GM23338 (cell line): ENCODE measurements at regions not wholly inside any gene's neighbourhood (a gene's known extent, or its start where the extent isn't known, plus 50 kb on each side); places are given as distances from the start of the nearest gene placed in this dataset.

Experiments
- ATAC-seq: fragments of 200-7000 bp; cut with Tn5 transposase; 3 replicates; pipeline ENCODE4 v1.9.1; 2020
- DNase-seq: peaks from one replicate; pipeline ENCODE4 v3.0.0-alpha.2; 2015; ENCODE audit warnings: low spot score
- H2AFZ ChIP-seq: fragments of 200-600 bp; sonication (generic); 2 replicates; pipeline ENCODE4 v1.8.0; 2016; ENCODE audit warnings: antibody characterized with exemption, mild to moderate bottlenecking, moderate library complexity
- H3F3A ChIP-seq: fragments of 200-600 bp; sonication (generic); replicated peaks from 2 replicates; pipeline ENCODE4 v1.8.0; 2017; ENCODE audit warnings: antibody characterized with exemption, mixed run types, low read depth
- H3K27ac ChIP-seq: fragments of 200-600 bp; sonication (generic); 2 replicates; pipeline ENCODE4 v1.6.1; 2016; ENCODE audit warnings: low read depth
- H3K27me3 ChIP-seq: fragments of 200-600 bp; sonication (generic); 2 replicates; pipeline ENCODE4 v1.8.0; 2016; ENCODE audit warnings: mild to moderate bottlenecking, mixed run types, moderate library complexity; ENCODE audit not compliant: insufficient read depth
- H3K36me3 ChIP-seq: fragments of 200-600 bp; sonication (generic); 2 replicates; pipeline ENCODE4 v1.8.0; 2016; ENCODE audit warnings: mild to moderate bottlenecking; ENCODE audit not compliant: insufficient read depth
- H3K4me1 ChIP-seq: fragments of 200-600 bp; sonication (generic); 2 replicates; pipeline ENCODE4 v1.8.0; 2016; ENCODE audit warnings: mild to moderate bottlenecking, moderate library complexity; ENCODE audit not compliant: insufficient read depth
- H3K4me2 ChIP-seq: fragments of 200-600 bp; sonication (generic); 2 replicates; pipeline ENCODE4 v1.7.1; 2017; ENCODE audit warnings: mixed run types
- H3K4me3 ChIP-seq: fragments of 200-600 bp; sonication (generic); 2 replicates; pipeline ENCODE4 v1.6.1; 2016; ENCODE audit warnings: mixed run types
- H3K79me2 ChIP-seq: fragments of 200-600 bp; sonication (generic); replicated peaks from 2 replicates; pipeline ENCODE4 v1.8.0; 2017; ENCODE audit warnings: mild to moderate bottlenecking; ENCODE audit not compliant: insufficient read depth
- H3K9me2 ChIP-seq: fragments of 200-600 bp; sonication (generic); 2 replicates; pipeline ENCODE4 v1.8.0; 2017; ENCODE audit not compliant: insufficient read depth
- H4K20me1 ChIP-seq: fragments of 200-600 bp; sonication (generic); replicated peaks from 2 replicates; pipeline ENCODE4 v1.8.0; 2017; ENCODE audit warnings: mild to moderate bottlenecking; ENCODE audit not compliant: insufficient read depth
- H3K27ac Mint-ChIP-seq: 2 replicates; pipeline ENCODE4 v1.8.0; 2020; ENCODE audit warnings: inconsistent platforms, mild to moderate bottlenecking, moderate library complexity, mixed read lengths
- H3K27me3 Mint-ChIP-seq: 3 replicates; pipeline ENCODE4 v1.8.0; 2022; ENCODE audit warnings: low read depth, mild to moderate bottlenecking, moderate library complexity, mixed read lengths, inconsistent platforms; ENCODE audit not compliant: insufficient read depth, poor library complexity
- H3K36me3 Mint-ChIP-seq: 3 replicates; pipeline ENCODE4 v1.8.0; 2021; ENCODE audit warnings: low read depth, mild to moderate bottlenecking, inconsistent platforms, moderate library complexity, mixed read lengths
- H3K4me1 Mint-ChIP-seq: 3 replicates; pipeline ENCODE4 v1.8.0; 2020; ENCODE audit warnings: mild to moderate bottlenecking, inconsistent platforms, mixed read lengths
- H3K4me3 Mint-ChIP-seq: 3 replicates; pipeline ENCODE4 v1.8.0; 2021; ENCODE audit warnings: moderate library complexity, mild to moderate bottlenecking, inconsistent platforms, mixed read lengths
- H3K9me3 Mint-ChIP-seq: 3 replicates; pipeline ENCODE4 v1.8.0; 2020; ENCODE audit warnings: moderate library complexity, mild to moderate bottlenecking, inconsistent platforms, mixed read lengths
- CTCF ChIP-seq, 2 experiments: fragments of 200-600 bp in 1 of 2; sonication (generic) in 1 of 2; conservative IDR thresholded peaks; 2 replicates each; pipeline versions ENCODE4 v1.5.1 to v1.6.1; 2016 to 2017; ENCODE audit warnings: antibody characterized with exemption in 2 of 2, low read depth in 2 of 2, mild to moderate bottlenecking in 2 of 2, moderate library complexity in 1 of 2
- ETS1 ChIP-seq: IDR thresholded peaks from 2 replicates; pipeline ENCODE4 v1.6.1; 2016; ENCODE audit warnings: antibody characterized with exemption
- EZH2 ChIP-seq: fragments of 200-600 bp; sonication (generic); IDR thresholded peaks from one replicate; pipeline ENCODE4 v1.8.0; 2017; ENCODE audit warnings: antibody characterized with exemption, mild to moderate bottlenecking, low read depth; ENCODE audit not compliant: unreplicated experiment
- POLR2AphosphoS5 ChIP-seq: IDR thresholded peaks from 2 replicates; pipeline ENCODE4 v1.6.1; 2016; ENCODE audit warnings: antibody characterized with exemption, low read depth
- ZNF331 ChIP-seq: fragments of 250-450 bp; sonication (Bioruptor Pico); IDR thresholded peaks from 2 replicates; pipeline ENCODE4 v1.5.0; 2020; ENCODE audit warnings: low read depth, mild to moderate bottlenecking, moderate library complexity

- no peaks in the 10 kb centered on the region for H3K36me3 Mint-ChIP-seq
- Histone ChIP-seq H4K20me1 (no peaks in the 10 kb centered on the region), H3K4me1 (no peaks in the 10 kb centered on the region), H3K9me2 (no peaks in the 10 kb centered on the region), H3K36me3 (no peaks in the 10 kb centered on the region), H3K27ac (no peak overlapping the region), H3F3A (no peaks in the 10 kb centered on the region), H3K79me2 (no peaks in the 10 kb centered on the region), H3K27me3 (no peaks in the 10 kb centered on the region), H3K4me2 (no peak overlapping the region), H2AFZ (peak overlapping the region; percentile 56; the same call in 1 of the 2 replicates), H3K4me3 (no peak overlapping the region)
- H3K4me3 Mint-ChIP-seq: no peak overlapping the region
- peak; percentile 81 for DNase-seq
- no peak overlapping the region for H3K27ac Mint-ChIP-seq
- TF ChIP-seq POLR2AphosphoS5 (no peak), CTCF (conservative IDR thresholded peaks at IDR 0.05; ENCODE audit: low read depth in 2 of 2) (peak; percentile 89 to 91), ETS1 (no peak)
- H3K4me1 Mint-ChIP-seq: peaks cover 3% of the 10 kb centered on the region; the same call in 2 of the 3 replicates
- ATAC-seq: peak; percentile 98
- no peaks in the 10 kb centered on the region; the same call in 2 of the 3 replicates for H3K9me3 Mint-ChIP-seq
- peaks cover 2% of the 10 kb centered on the region for H3K27me3 Mint-ChIP-seq
Observed at GRCh38 chr2:136378712-136379595, 261.0 kb upstream of the CXCR4 start.

- no peak for DNase-seq
- Histone ChIP-seq H3K4me2 (no peak overlapping the region), H3K27me3 (no peaks in the 10 kb centered on the region), H3K4me3 (no peak overlapping the region), H4K20me1 (no peaks in the 10 kb centered on the region), H3K9me2 (no peaks in the 10 kb centered on the region), H3F3A (no peaks in the 10 kb centered on the region), H2AFZ (no peak overlapping the region), H3K4me1 (no peaks in the 10 kb centered on the region), H3K79me2 (no peaks in the 10 kb centered on the region), H3K27ac (no peak overlapping the region), H3K36me3 (no peaks in the 10 kb centered on the region)
- Mint-ChIP-seq H3K36me3 (no peaks in the 10 kb centered on the region), H3K27ac (no peak overlapping the region), H3K4me3 (no peak overlapping the region), H3K9me3 (no peaks in the 10 kb centered on the region; the same call in 2 of the 3 replicates), H3K4me1 (peaks cover 3% of the 10 kb centered on the region; the same call in 2 of the 3 replicates), H3K27me3 (peaks cover 2% of the 10 kb centered on the region)
- no peak for TF ChIP-seq ZNF331 (CRISPR knock-in tag)
- no peak for TF ChIP-seq EZH2
- TF ChIP-seq POLR2AphosphoS5: no peak
- ATAC-seq: no peak
Observed at GRCh38 chr2:136377423-136378382, 259.8 kb upstream of the CXCR4 start.
